ENCODE measurements at regions not wholly inside any gene's neighbourhood (a gene's known extent, or its start where the extent isn't known, plus 50 kb on each side); places are given as distances from the start of the nearest gene placed in this dataset.

DNA sequence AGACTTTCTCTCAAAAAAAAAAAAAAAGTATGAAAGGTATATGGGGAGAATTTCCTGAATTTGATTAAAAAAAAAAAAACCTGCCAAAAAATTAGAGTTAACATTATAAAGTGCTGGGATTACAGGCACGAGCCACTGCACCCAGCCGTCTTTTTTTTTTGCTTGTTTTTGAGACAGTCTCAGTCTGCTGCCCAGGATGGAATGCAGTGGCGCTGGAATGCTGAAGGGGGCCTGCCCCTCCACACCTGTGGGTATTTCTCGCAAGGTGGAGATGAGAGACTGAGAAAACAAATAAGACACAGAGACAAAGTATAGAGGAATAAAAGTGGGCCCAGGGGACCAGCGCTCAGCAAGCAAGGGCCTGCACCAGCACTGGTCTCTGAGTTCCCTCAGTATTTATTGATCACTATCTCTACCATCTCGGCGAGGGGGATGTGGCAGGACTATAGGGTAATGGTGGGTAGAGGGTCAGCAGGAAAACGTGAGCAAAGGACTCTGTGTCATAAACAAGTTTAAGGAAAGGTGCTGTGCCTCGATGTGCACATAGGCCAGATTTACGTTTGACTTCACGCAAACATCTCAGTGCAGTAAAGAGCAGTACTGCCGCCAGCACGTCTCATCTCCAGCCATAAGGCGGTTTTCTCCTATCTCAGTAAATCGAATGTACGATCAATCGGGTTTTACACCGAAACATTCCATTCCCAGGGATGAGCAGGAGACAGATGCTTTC, 117.2 kb downstream of the GOSR1 start:
- TF ChIP-seq, protein P1, sequence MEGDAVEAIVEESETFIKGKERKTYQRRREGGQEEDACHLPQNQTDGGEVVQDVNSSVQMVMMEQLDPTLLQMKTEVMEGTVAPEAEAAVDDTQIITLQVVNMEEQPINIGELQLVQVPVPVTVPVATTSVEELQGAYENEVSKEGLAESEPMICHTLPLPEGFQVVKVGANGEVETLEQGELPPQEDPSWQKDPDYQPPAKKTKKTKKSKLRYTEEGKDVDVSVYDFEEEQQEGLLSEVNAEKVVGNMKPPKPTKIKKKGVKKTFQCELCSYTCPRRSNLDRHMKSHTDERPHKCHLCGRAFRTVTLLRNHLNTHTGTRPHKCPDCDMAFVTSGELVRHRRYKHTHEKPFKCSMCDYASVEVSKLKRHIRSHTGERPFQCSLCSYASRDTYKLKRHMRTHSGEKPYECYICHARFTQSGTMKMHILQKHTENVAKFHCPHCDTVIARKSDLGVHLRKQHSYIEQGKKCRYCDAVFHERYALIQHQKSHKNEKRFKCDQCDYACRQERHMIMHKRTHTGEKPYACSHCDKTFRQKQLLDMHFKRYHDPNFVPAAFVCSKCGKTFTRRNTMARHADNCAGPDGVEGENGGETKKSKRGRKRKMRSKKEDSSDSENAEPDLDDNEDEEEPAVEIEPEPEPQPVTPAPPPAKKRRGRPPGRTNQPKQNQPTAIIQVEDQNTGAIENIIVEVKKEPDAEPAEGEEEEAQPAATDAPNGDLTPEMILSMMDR (conservative IDR thresholded peaks at IDR 0.05 in 1 of 2, IDR thresholded peaks at IDR 0.05 in 1 of 2; ENCODE audit: low read depth in 1 of 2, low read length in 2 of 2): no peak
- no peak for TF ChIP-seq EZH2 (IDR thresholded peaks at IDR 0.05; ENCODE audit: low read length, missing control alignments)
